Keratinocyte (primary cell): ENCODE measurements at regions not wholly inside any gene's neighbourhood (a gene's known extent, or its start where the extent isn't known, plus 50 kb on each side); places are given as distances from the start of the nearest gene placed in this dataset.

Experiments used
- EZH2 ChIP-seq: IDR thresholded peaks from one replicate; pipeline ENCODE4 v1.6.1; 2012; ENCODE audit warnings: inconsistent platforms, mild to moderate bottlenecking, low read length, moderate library complexity
- TF ChIP-seq, protein P1 (sequence below), 3 experiments: IDR thresholded peaks in 1 of 3; conservative IDR thresholded peaks in 1 of 3; optimal IDR thresholded peaks in 1 of 3; 2 replicates in 2 of 3; 3 replicates in 1 of 3; pipeline versions ENCODE3 to v1.5.1; 2011; ENCODE audit warnings: low read length in 3 of 3, mild to moderate bottlenecking in 3 of 3, moderate library complexity in 2 of 3, control low read depth in 1 of 3, inconsistent platforms in 1 of 3; ENCODE audit not compliant: insufficient read depth in 2 of 3; ENCODE audit errors: extremely low read depth in 1 of 3

GRCh38 chr10:3470191-3470590 lies 297.6 kb upstream of the PITRM1 start:
- TF ChIP-seq, protein P1, sequence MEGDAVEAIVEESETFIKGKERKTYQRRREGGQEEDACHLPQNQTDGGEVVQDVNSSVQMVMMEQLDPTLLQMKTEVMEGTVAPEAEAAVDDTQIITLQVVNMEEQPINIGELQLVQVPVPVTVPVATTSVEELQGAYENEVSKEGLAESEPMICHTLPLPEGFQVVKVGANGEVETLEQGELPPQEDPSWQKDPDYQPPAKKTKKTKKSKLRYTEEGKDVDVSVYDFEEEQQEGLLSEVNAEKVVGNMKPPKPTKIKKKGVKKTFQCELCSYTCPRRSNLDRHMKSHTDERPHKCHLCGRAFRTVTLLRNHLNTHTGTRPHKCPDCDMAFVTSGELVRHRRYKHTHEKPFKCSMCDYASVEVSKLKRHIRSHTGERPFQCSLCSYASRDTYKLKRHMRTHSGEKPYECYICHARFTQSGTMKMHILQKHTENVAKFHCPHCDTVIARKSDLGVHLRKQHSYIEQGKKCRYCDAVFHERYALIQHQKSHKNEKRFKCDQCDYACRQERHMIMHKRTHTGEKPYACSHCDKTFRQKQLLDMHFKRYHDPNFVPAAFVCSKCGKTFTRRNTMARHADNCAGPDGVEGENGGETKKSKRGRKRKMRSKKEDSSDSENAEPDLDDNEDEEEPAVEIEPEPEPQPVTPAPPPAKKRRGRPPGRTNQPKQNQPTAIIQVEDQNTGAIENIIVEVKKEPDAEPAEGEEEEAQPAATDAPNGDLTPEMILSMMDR (optimal IDR thresholded peaks at IDR 0.05 in 1 of 3, IDR thresholded peaks at IDR 0.05 in 1 of 3, conservative IDR thresholded peaks at IDR 0.05 in 1 of 3; ENCODE audit: extremely low read depth in 1 of 3, insufficient read depth in 2 of 3, low read length in 3 of 3) = no peak
- no peak for TF ChIP-seq EZH2
